HCT116 (cell line): ENCODE measurements at regions not wholly inside any gene's neighbourhood (a gene's known extent, or its start where the extent isn't known, plus 50 kb on each side); places are given as distances from the start of the nearest gene placed in this dataset.

ENCODE experiments used
- ATAC-seq: fragments of 200-7000 bp; cut with Tn5 transposase; 2 replicates; pipeline ENCODE4 v1.9.1; 2020; ENCODE audit warnings: mild to moderate bottlenecking, moderate library complexity
- BruUV-seq: library from RNA; stranded (reverse); fragments of 400-500 nt; replicated peaks from 2 replicates; lab custom pipeline; 2021; lab: Mats Ljungman, UMichigan
- CTCF ChIA-PET: fragments of 300-600 bp; sonication (Branson Sonifier 250); formaldehyde crosslinking; loops from one replicate; lab custom pipeline; 2021; ENCODE audit warnings: antibody characterized with exemption; lab: Charles Lee
- POLR2A ChIA-PET: fragments of 300-600, 350-600 bp; sonication (Branson Sonifier 250); formaldehyde crosslinking; loops from one replicate; lab custom pipeline; 2021; ENCODE audit warnings: antibody characterized with exemption; lab: Charles Lee
- RAD21 ChIA-PET, 2 experiments: fragments of 300-600 bp; sonication (Branson Sonifier 250); formaldehyde crosslinking; loops; one replicate each; lab custom pipeline; 2023; ENCODE audit warnings: low total read pairs in 2 of 2; ENCODE audit not compliant: uncharacterized antibody in 2 of 2, unreplicated experiment in 2 of 2, low non-redundant PET in 1 of 2; lab: Charles Lee
- DNase-seq: peaks from one replicate; pipeline ENCODE4 v3.0.0-alpha.2; 2010; ENCODE audit warnings: low read depth, low spot score
- H2AFZ ChIP-seq: fragments of 200-600 bp; shearing (Covaris generic), sonication (generic); 2 replicates; pipeline ENCODE4 v1.6.1; 2017; ENCODE audit warnings: low read depth, mixed run types, mixed read lengths, antibody characterized with exemption, low read length; ENCODE audit not compliant: poor library complexity, severe bottlenecking
- H3K27ac ChIP-seq: 2 replicates; pipeline ENCODE4 v1.5.1; 2012; ENCODE audit warnings: low read depth, low read length
- H3K27me3 ChIP-seq: fragments of 200-600 bp; sonication (generic); 2 replicates; pipeline ENCODE4 v1.6.1; 2016; ENCODE audit warnings: mixed run types, low read length, mixed read lengths; ENCODE audit not compliant: insufficient read depth
- H3K36me3 ChIP-seq, 2 experiments: fragments of 200-500 bp in 1 of 2; fragments of 200-600 bp in 1 of 2; sonication (Bioruptor generic) in 1 of 2; sonication (generic) in 1 of 2; 2 replicates each; pipeline versions ENCODE4 v1.5.1 to v1.6.1; 2014 to 2016; ENCODE audit warnings: low read length in 2 of 2, inconsistent platforms in 1 of 2, mixed read lengths in 1 of 2, mixed run types in 1 of 2; ENCODE audit not compliant: insufficient read depth in 2 of 2, control insufficient read depth in 1 of 2
- H3K4me1 ChIP-seq, 2 experiments: fragments of 200-600 bp in 1 of 2; sonication (generic) in 1 of 2; 2 replicates each; pipeline versions ENCODE4 v1.5.1 to v1.6.1; 2012 to 2017; ENCODE audit warnings: low read length in 2 of 2, inconsistent platforms in 1 of 2, mild to moderate bottlenecking in 1 of 2, mixed read lengths in 1 of 2, mixed run types in 1 of 2, moderate library complexity in 1 of 2; ENCODE audit not compliant: insufficient read depth in 2 of 2, control insufficient read depth in 1 of 2
- H3K4me2 ChIP-seq: fragments of 200-600 bp; sonication (generic); 2 replicates; pipeline ENCODE4 v1.6.1; 2017; ENCODE audit warnings: mixed run types, low read length, mixed read lengths
- H3K4me3 ChIP-seq, 2 experiments: fragments of 200-600 bp in 1 of 2; sonication (generic) in 1 of 2; replicated peaks in 1 of 2; 2 replicates each; pipeline ENCODE4 v1.5.1; 2011 to 2016; ENCODE audit warnings: low read length in 2 of 2, control low read depth in 1 of 2, low read depth in 1 of 2, mild to moderate bottlenecking in 1 of 2, mixed read lengths in 1 of 2, mixed run types in 1 of 2
- H3K79me2 ChIP-seq: fragments of 200-600 bp; sonication (generic); 2 replicates; pipeline ENCODE4 v1.6.1; 2017; ENCODE audit warnings: mild to moderate bottlenecking, mixed run types, low read length, moderate library complexity, mixed read lengths; ENCODE audit not compliant: insufficient read depth
- H3K9ac ChIP-seq: fragments of 200-600 bp; sonication (generic); 2 replicates; pipeline ENCODE4 v1.6.1; 2016; ENCODE audit warnings: low read length, mixed read lengths
- H3K9me2 ChIP-seq: fragments of 200-600 bp; sonication (generic), shearing (Covaris generic); 2 replicates; pipeline ENCODE4 v1.6.1; 2017; ENCODE audit warnings: mixed run types, mild to moderate bottlenecking, moderate library complexity; ENCODE audit not compliant: insufficient read depth
- H3K9me3 ChIP-seq, 2 experiments: fragments of 200-500 bp in 1 of 2; fragments of 200-600 bp in 1 of 2; sonication (Bioruptor generic) in 1 of 2; sonication (generic) in 1 of 2; 2 replicates each; pipeline ENCODE4 v1.6.1; 2014 to 2017; ENCODE audit warnings: low read length in 2 of 2, mixed read lengths in 2 of 2, inconsistent platforms in 1 of 2, low read depth in 1 of 2, mild to moderate bottlenecking in 1 of 2, mixed run types in 1 of 2, moderate library complexity in 1 of 2; ENCODE audit not compliant: control insufficient read depth in 1 of 2, insufficient read depth in 1 of 2
- H4K20me1 ChIP-seq: fragments of 200-600 bp; sonication (generic), shearing (Covaris generic); 2 replicates; pipeline ENCODE4 v1.6.1; 2017; ENCODE audit warnings: mixed run types, mild to moderate bottlenecking, moderate library complexity; ENCODE audit not compliant: insufficient read depth
- CBX3 ChIP-seq: IDR thresholded peaks from 2 replicates; pipeline ENCODE4 v1.6.1; 2012; ENCODE audit warnings: low read depth
- CEBPB ChIP-seq: IDR thresholded peaks from 2 replicates; pipeline ENCODE4 v1.6.1; 2012; ENCODE audit warnings: low read depth
- EGR1 ChIP-seq: IDR thresholded peaks from 2 replicates; pipeline ENCODE4 v1.6.1; 2012; ENCODE audit warnings: low read depth
- ELF1 ChIP-seq: IDR thresholded peaks from 2 replicates; pipeline ENCODE4 v1.6.1; 2012; ENCODE audit warnings: low read depth, borderline replicate concordance
- EZH2 ChIP-seq: fragments of 200-600 bp; sonication (generic); IDR thresholded peaks from 2 replicates; pipeline ENCODE4 v1.6.1; 2017; ENCODE audit warnings: antibody characterized with exemption, mixed run types
- EZH2phosphoT487 ChIP-seq: fragments of 200-600 bp; IDR thresholded peaks from 2 replicates; pipeline ENCODE4 v1.6.1; 2018; ENCODE audit warnings: antibody characterized with exemption, borderline replicate concordance
- POLR2A ChIP-seq: IDR thresholded peaks from 2 replicates; pipeline ENCODE4 v1.7.0; 2011; ENCODE audit warnings: borderline replicate concordance; ENCODE audit not compliant: insufficient read depth, insufficient read length; ENCODE audit errors: extremely low read depth
- RAD21 ChIP-seq: IDR thresholded peaks from 2 replicates; pipeline ENCODE4 v1.6.1; 2012; ENCODE audit warnings: low read depth, mild to moderate bottlenecking
- SIN3A ChIP-seq: IDR thresholded peaks from 2 replicates; pipeline ENCODE4 v1.6.1; 2012; ENCODE audit warnings: low read depth
- SP1 ChIP-seq: IDR thresholded peaks from 2 replicates; pipeline ENCODE4 v1.6.1; 2012; ENCODE audit warnings: low read depth
- TCF7L2 ChIP-seq: IDR thresholded peaks from 2 replicates; pipeline ENCODE4 v1.7.0; 2011; ENCODE audit warnings: borderline replicate concordance, inconsistent platforms; ENCODE audit not compliant: insufficient read depth, insufficient read length; ENCODE audit errors: extremely low read depth
- YY1 ChIP-seq: IDR thresholded peaks from 2 replicates; pipeline ENCODE4 v1.6.1; 2011; ENCODE audit warnings: low read length, low read depth, moderate library complexity, mild to moderate bottlenecking; ENCODE audit not compliant: insufficient replicate concordance; ENCODE audit errors: extremely low read depth
- ZFX ChIP-seq: fragments of 450-650 bp; IDR thresholded peaks from 2 replicates; pipeline ENCODE4 v1.6.1; 2017
- intact Hi-C: fragments of 100-400 bp; cut with micrococcal nuclease; formaldehyde crosslinking; loops from 2 replicates; pipeline ENCODE4 v1.10.0; 2022
- TF ChIP-seq, protein P1 (sequence below), 3 experiments: fragments of 200-600 bp in 1 of 3; sonication (generic) in 1 of 3; IDR thresholded peaks in 2 of 3; conservative IDR thresholded peaks in 1 of 3; 2 replicates each; pipeline ENCODE4 v1.5.1; 2012 to 2017; ENCODE audit warnings: low read depth in 2 of 3, low read length in 2 of 3, antibody characterized with exemption in 1 of 3, borderline replicate concordance in 1 of 3, control low read depth in 1 of 3, mild to moderate bottlenecking in 1 of 3, mixed read lengths in 1 of 3, mixed run types in 1 of 3, moderate library complexity in 1 of 3; ENCODE audit not compliant: insufficient read depth in 1 of 3
- TF ChIP-seq, protein P2 (sequence below): IDR thresholded peaks from 2 replicates; pipeline ENCODE4 v1.6.1; 2012
- TF ChIP-seq, protein P3 (sequence below): IDR thresholded peaks from 2 replicates; pipeline ENCODE4 v1.6.1; 2011; ENCODE audit warnings: mild to moderate bottlenecking, low read length, moderate library complexity; ENCODE audit not compliant: insufficient replicate concordance; ENCODE audit errors: extremely low read depth
- TF ChIP-seq, protein P4 (sequence below): IDR thresholded peaks from 2 replicates; pipeline ENCODE4 v1.6.1; 2012

DNA sequence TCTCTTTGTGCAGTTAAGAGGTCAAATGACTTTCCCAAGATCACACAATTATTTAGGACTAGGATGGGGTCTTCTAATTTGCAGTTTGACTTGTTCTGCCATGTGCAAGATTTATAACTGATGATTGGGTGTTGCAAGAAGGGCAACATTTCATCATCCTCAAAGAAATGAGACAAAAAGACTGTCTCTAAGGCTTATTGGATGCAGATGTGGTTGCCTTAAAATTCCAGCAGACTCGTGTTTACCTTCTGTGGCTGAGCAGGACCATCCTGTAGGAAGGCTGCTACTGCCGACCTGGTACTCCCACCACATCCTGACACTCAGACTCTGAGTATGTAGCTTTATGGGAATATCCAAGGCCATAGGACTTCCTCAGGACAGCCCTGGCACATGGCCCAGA is 99.9 kb upstream of the SGIP1 start (continued):
- TF ChIP-seq, protein P1, sequence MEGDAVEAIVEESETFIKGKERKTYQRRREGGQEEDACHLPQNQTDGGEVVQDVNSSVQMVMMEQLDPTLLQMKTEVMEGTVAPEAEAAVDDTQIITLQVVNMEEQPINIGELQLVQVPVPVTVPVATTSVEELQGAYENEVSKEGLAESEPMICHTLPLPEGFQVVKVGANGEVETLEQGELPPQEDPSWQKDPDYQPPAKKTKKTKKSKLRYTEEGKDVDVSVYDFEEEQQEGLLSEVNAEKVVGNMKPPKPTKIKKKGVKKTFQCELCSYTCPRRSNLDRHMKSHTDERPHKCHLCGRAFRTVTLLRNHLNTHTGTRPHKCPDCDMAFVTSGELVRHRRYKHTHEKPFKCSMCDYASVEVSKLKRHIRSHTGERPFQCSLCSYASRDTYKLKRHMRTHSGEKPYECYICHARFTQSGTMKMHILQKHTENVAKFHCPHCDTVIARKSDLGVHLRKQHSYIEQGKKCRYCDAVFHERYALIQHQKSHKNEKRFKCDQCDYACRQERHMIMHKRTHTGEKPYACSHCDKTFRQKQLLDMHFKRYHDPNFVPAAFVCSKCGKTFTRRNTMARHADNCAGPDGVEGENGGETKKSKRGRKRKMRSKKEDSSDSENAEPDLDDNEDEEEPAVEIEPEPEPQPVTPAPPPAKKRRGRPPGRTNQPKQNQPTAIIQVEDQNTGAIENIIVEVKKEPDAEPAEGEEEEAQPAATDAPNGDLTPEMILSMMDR (IDR thresholded peaks at IDR 0.05 in 2 of 3, conservative IDR thresholded peaks at IDR 0.05 in 1 of 3; ENCODE audit: borderline replicate concordance in 1 of 3, insufficient read depth in 1 of 3, low read depth in 2 of 3, low read length in 2 of 3) = no peak
- no peak for TF ChIP-seq TCF7L2
- no peak for TF ChIP-seq CBX3
- TF ChIP-seq, protein P2, sequence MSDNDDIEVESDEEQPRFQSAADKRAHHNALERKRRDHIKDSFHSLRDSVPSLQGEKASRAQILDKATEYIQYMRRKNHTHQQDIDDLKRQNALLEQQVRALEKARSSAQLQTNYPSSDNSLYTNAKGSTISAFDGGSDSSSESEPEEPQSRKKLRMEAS = no peak
- no peak for TF ChIP-seq ZFX
- TF ChIP-seq, all 23 proteins: peak for 0

DNA sequence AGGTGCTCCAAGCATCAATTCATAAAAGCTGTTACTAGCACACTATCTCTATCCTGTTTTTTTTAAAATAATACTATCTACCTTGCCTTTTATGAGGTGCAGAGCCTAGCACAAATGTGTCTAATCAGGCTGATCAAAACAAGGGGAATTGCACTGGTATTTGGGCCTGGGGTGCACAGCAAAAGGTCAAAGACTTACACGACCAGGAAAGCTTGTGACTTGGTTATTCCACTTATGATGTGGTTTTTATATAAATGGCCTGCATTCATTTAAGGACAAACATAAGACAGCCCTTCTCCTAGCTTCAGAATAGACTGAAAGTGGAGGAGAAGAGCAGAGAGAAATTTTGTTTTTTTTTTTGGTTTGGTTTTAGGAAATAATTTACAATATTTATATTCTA is 98.4 kb upstream of the SGIP1 start:
- H4K20me1 ChIP-seq = no peaks in the 10 kb centered on the region
- H3K9me2 ChIP-seq = no peaks in the 10 kb centered on the region
- H3K27ac ChIP-seq = no peak overlapping the region; the same call in 1 of the 2 replicates
- H3K79me2 ChIP-seq = no peaks in the 10 kb centered on the region
- DNase-seq = no peak
- peak overlapping the region; percentile 79 for H2AFZ ChIP-seq
- H3K9ac ChIP-seq = no peak overlapping the region
- H3K27me3 ChIP-seq = no peaks in the 10 kb centered on the region
- POLR2A ChIA-PET = interaction anchor here (1.0 to 1.2 kb wide), 4 partner anchors 60 to 178 kb away, joined by 3 to 4 read pairs (median 4); no protein-coding TSS in a partner anchor
- H3K9me3 ChIP-seq = no peaks in the 10 kb centered on the region; a peak in 1 of 4 replicates
- H3K4me3 ChIP-seq = no peak overlapping the region
- H3K36me3 ChIP-seq = no peaks in the 10 kb centered on the region
- H3K4me1 ChIP-seq = peaks cover 17 to 46% of the 10 kb centered on the region in 2 experiments
- RAD21 ChIA-PET = interaction anchor here in 1 of 2 experiments (1.2 kb wide), 1 partner anchor 11 kb away, joined by 3 read pairs; no protein-coding TSS in a partner anchor
- no TSS peak for BruUV-seq
- H3K4me2 ChIP-seq = no peak overlapping the region
- no peak for ATAC-seq
- CTCF ChIA-PET = interaction anchor here (0.7 to 3.9 kb wide), 8 partner anchors 9 to 193 kb away, joined by 3 to 38 read pairs (median 6); no protein-coding TSS in a partner anchor
- intact Hi-C loops = loop anchor here (5.0 kb wide), 1 partner anchor 83 kb away; no protein-coding TSS in a partner anchor
- TF ChIP-seq SP1 = no peak
- no peak for TF ChIP-seq ELF1
- no peak for TF ChIP-seq SIN3A
- TF ChIP-seq YY1 = no peak
- TF ChIP-seq EZH2phosphoT487 = no peak
- TF ChIP-seq, protein P3, sequence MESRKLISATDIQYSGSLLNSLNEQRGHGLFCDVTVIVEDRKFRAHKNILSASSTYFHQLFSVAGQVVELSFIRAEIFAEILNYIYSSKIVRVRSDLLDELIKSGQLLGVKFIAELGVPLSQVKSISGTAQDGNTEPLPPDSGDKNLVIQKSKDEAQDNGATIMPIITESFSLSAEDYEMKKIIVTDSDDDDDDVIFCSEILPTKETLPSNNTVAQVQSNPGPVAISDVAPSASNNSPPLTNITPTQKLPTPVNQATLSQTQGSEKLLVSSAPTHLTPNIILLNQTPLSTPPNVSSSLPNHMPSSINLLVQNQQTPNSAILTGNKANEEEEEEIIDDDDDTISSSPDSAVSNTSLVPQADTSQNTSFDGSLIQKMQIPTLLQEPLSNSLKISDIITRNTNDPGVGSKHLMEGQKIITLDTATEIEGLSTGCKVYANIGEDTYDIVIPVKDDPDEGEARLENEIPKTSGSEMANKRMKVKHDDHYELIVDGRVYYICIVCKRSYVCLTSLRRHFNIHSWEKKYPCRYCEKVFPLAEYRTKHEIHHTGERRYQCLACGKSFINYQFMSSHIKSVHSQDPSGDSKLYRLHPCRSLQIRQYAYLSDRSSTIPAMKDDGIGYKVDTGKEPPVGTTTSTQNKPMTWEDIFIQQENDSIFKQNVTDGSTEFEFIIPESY = no peak
- TF ChIP-seq, protein P1 (IDR thresholded peaks at IDR 0.05 in 2 of 3, conservative IDR thresholded peaks at IDR 0.05 in 1 of 3; ENCODE audit: borderline replicate concordance in 1 of 3, insufficient read depth in 1 of 3, low read depth in 2 of 3, low read length in 2 of 3) = no peak
- TF ChIP-seq POLR2A = no peak
- no peak for TF ChIP-seq EZH2
- no peak for TF ChIP-seq EGR1
- no peak for TF ChIP-seq CEBPB
- TF ChIP-seq, protein P4, sequence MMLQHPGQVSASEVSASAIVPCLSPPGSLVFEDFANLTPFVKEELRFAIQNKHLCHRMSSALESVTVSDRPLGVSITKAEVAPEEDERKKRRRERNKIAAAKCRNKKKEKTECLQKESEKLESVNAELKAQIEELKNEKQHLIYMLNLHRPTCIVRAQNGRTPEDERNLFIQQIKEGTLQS = no peak
- TF ChIP-seq TCF7L2 = no peak
- no peak for TF ChIP-seq RAD21
- no peak for TF ChIP-seq CBX3
